Suprapubic skin (tissue), 4 donors: ENCODE measurements at regions not wholly inside any gene's neighbourhood (a gene's known extent, or its start where the extent isn't known, plus 50 kb on each side); places are given as distances from the start of the nearest gene placed in this dataset.

Experiments
- POLR2A ChIP-seq, 2 donors: fragments of 450-650 bp; IDR thresholded peaks; one replicate each; pipeline ENCODE4 v1.6.1; 2017; ENCODE audit warnings: antibody characterized with exemption in 2 of 2, mild to moderate bottlenecking in 2 of 2, moderate library complexity in 2 of 2
- POLR2AphosphoS5 ChIP-seq, 3 donors: sonication (generic); formaldehyde crosslinking; IDR thresholded peaks; one replicate each; pipeline ENCODE4 v1.6.1; 2017; ENCODE audit warnings: antibody characterized with exemption in 3 of 3
- TF ChIP-seq, protein P1 (sequence below), 2 donors: fragments of 200-600 bp in 1 of 2; fragments of 450-650 bp in 1 of 2; sonication (generic) in 1 of 2; IDR thresholded peaks; one replicate each; pipeline ENCODE4 v1.5.1; 2016 to 2019; ENCODE audit warnings: antibody characterized with exemption in 2 of 2, mild to moderate bottlenecking in 1 of 2, moderate library complexity in 1 of 2

DNA sequence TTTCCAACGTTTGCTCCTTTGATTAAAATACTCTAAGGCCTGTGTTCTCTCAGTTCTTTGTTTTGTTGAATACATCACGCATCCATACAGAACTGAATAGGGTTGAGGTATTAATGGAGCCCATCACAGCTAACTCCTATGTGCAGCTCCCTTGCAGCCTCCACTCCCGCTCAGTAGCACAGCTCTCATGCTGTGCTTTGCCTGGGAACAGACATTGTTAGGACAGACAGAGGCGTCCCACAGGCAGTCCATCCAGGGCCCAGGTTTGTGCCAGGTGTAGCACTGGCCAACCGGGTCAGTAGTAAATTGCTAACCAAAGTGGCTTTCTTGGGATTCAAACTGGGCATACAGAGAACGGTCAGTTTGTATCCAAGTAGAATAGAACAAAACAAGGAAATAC is 644.7 kb upstream of the NRP1 start:
- no peak for TF ChIP-seq POLR2A (IDR thresholded peaks at IDR 0.05)
- TF ChIP-seq, protein P1, sequence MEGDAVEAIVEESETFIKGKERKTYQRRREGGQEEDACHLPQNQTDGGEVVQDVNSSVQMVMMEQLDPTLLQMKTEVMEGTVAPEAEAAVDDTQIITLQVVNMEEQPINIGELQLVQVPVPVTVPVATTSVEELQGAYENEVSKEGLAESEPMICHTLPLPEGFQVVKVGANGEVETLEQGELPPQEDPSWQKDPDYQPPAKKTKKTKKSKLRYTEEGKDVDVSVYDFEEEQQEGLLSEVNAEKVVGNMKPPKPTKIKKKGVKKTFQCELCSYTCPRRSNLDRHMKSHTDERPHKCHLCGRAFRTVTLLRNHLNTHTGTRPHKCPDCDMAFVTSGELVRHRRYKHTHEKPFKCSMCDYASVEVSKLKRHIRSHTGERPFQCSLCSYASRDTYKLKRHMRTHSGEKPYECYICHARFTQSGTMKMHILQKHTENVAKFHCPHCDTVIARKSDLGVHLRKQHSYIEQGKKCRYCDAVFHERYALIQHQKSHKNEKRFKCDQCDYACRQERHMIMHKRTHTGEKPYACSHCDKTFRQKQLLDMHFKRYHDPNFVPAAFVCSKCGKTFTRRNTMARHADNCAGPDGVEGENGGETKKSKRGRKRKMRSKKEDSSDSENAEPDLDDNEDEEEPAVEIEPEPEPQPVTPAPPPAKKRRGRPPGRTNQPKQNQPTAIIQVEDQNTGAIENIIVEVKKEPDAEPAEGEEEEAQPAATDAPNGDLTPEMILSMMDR (IDR thresholded peaks at IDR 0.05), result no peak
- no peak for TF ChIP-seq POLR2AphosphoS5 (IDR thresholded peaks at IDR 0.05)
